ENCODE measurements at regions not wholly inside any gene's neighbourhood (a gene's known extent, or its start where the extent isn't known, plus 50 kb on each side); places are given as distances from the start of the nearest gene placed in this dataset.
A peak's percentile ranks its signal among the peaks of the same experiment; 100 is the strongest.
"Not testable (repeated sequence)": the region's sequence is repeated elsewhere in the genome, so short reads cannot be mapped to it uniquely, and the experiment has no call there.

DNA sequence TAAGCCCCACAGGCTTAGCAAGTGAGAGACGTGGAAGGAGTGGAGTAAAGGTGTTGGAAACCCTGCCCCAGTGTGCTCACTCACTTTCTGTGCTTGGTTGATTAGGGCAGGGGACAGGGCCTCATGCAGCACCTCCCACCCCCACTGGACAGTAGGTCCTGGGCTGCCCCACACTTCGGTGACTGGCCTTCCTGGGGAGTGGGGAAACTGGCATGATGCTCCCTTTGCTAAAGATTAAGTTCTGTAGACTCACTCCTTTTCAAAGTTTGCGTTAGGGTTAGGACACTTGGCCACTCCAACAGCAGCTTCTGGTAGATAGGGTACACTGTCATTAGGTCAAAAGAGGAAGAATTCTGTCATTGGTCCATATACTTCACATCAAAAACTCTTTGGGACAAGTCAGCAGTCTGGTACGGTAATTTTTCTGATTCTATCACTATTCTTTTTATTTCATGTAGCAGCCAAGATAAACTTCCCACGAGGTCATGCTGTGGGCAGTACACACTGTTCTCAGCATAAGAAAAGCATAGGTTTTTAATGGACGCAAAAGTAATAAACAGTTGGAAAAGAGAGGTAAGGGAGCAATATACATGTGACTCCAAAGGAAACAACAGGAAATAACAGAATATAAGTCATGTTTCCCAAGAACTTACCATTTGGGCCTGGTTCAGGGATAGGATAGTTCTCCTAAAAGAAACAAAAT, 106.6 kb upstream of the TERB2 start:
- not testable (repeated sequence) for DNase-seq

DNA sequence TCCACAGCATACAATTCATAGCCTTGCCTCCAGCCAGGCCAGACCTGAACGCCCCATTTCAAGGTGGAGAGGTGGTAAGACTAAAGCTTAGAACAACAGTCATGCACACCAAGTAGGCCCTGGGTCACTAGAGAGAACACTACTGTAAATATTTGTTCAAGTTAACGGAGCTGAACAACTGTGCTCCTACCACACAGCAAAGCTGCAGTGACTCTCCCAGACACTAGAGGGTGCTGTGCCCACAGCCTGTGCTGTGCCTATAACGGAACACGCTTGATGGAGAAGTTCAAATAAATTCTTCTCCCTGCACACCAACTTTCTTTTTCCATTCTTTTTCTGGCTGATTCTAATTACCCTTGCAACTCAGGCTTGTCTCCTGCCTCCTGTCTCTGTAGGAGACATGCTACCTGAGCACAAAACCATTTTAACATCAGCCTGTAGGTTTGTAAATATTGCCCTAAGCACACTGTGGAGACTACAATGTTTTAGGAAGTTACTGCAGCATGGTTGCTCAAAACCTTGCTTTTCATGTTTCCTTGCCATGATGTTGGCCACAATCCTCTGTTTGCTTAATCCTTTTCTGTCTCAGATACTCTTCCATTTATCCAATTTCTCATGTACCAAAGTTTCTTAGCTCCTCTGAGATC, 103.1 kb upstream of the TERB2 start:
- DNase-seq: peak; percentile 65 to 70

DNA sequence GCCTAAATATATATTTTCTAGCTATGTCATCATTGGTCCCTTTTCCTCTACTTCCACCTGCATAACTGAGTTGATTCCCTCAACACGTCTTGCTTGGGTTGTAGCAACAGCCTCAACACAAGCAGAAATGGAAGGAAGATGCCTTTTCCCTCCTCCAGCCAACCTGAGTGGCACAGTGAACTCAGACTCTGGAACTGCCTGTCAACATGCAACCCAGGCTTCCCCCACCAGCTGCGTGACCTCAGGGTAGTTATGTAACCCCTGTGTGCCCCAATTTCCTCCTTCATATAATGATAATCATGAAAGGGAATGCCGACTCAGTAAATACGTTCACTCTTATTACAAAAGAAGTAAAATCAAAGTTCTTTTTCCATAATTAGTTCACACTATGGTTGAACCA, 101.8 kb upstream of the TERB2 start:
- not testable (repeated sequence) for DNase-seq

DNA sequence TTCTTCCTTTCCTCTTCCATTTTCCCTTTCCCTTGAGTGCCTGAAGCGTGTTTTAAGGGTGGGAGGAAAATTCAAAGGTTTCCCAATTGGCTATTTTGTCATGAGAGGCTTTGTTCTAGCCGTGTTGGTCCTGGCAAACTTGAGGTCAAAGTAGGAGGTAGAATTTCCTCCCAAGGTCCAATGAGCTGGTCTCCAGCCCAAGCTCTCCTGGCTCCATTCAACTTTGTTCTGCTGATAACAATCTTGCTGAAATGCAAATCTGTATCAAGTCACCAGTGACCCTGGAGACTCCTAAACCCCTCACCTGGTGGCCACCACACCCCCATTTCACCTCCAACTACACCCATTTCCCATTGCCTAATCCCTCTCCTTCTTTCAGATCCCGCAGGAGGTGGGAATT, 100.2 kb upstream of the TERB2 start:
- DNase-seq: not testable (repeated sequence)

DNA sequence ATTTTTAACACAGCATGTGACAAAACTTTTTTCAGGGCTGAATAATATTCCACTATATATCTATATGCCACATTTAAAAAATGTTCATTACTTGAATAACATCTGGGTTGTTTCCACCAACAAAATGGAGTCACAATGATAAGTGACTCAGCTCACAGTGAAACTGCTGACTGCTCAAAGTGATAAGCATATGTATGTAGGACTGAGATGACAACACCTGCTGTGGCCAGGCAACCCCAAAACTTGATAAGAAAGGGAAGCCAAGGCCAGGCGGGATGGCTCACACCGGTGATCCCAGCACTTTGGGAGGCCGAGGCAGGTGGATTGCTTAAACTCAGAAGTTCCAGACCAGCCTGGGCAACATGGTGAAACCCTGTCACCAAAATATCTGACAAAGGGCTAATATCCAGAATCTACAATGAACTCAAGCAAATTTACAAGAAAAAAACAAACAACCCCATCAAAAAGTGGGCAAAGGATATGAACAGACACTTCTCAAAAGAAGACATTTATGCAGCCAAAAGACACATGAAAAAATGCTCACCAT, 99.2 kb upstream of the TERB2 start:
- not testable (repeated sequence) for DNase-seq

DNA sequence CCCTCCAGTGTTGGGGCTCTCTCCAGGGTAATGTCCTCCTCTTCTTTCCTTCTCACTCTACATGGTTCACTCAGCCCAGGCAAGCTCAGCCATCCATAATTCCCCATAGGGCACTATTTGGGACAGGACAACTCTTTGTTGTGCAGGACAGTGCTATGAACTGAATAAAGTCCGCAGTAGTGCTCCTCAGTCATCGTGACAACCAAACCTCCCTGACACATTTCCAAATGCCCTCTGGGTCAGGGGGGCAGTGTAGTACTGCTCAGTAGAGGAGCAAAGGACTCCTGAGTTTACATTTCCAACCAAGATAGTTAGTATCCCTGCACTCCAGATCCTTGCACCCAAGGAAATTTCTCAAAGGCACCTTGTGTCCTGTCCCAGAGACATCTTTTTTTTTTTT, 97.4 kb upstream of the TERB2 start:
- not testable (repeated sequence) for DNase-seq

DNA sequence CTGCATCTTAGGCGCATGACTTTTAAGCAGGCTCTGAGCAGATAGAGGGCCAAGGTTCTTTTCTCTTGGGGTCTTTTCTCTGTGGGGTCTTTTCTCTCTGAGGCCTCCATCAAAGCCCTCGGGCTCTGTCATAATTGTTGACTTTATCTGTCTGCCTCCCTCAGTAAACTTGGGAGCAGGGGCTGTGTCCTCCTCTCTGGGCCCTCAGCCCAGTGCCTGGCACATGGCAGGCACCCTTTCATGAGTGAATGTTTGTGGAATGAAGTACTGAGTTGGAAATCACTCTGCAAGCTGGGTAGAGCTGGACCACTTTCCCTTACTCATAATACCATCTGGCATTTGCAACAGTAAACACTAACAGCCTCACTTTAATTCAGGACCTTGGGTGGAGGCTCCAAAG, 96.3 kb upstream of the TERB2 start:
- not testable (repeated sequence) for DNase-seq

DNA sequence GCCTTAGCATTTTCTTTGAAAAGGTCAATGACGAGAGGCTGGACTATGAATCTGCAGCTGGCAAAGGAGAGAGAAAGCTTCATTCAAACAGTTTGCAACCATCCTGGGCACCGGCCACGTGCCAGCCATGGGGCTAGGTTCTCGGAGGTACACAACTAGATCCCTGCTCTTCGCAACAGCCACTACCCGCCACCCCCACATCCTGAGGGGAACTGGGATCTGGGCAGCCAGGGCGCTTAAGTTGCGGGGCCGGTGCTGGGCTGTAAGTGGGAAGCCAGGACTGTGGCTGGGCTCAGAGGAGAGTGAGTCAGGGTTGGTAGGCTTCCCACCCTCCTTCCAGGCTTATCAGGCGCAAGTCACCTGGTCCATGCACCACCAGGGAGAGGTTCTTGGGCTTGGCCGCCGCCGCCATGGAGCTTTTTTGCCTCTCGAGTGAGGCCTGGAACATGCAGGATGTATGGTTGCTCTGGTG, 95.0 kb upstream of the TERB2 start:
- DNase-seq: no peak

DNA sequence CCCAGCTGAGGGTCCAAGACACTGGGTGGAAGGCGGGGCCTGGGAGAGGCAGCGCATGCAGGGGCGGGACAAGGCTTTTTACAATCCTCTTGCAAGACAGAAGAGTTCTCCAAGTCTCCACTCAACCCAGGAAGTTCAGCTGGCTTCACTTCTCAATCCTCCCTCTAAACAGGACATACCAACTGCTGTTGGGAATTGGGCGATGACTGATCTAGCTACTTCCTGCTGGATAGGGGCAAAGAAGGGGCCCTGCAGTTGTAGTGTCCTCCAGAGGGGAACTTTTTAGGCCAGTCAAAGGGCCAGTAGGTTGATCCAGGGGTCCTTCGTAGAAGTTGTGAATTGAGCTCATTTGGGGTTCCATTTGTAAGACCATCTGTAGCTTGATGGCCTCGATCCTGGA, 94.6 kb upstream of the TERB2 start:
- DNase-seq: no peak

DNA sequence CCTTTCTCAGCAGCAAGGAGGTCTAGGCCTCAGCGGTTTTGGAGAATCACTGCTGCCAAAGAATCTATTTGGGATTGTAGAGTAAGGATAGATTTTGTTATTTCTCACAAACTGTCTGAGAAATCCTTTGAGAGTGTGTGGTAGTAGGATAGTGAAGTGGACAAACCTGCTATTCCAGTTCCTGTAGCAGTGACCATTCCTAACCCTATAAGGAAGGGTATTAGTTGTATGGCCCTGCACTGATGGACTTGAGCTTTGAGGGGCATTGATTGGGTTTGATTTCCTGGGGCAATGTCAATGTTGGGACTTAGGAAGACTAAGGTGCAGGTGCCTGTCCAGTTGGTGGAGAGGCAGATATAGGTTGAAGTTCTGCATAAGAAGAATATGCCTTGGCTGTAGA, 93.6 kb upstream of the TERB2 start:
- not testable (repeated sequence) for DNase-seq

DNA sequence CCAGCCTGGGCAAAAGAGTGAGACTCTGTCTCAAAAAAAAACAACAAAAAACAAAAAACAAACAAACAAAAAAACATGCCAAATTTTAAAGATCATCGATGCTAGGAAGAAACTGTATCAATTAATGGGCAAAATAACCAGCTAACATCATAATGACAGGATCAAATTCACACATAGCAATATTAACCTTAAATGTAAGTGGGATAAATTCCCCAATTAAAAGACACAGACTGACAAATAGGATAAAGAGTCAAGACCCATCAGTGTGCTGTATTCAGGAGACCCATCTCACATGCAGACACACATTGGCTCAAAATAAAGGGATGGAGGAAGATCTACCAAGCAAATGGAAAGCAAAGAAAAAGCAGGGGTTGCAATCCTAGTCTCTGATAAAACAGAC, 88.4 kb upstream of the TERB2 start:
- DNase-seq: not testable (repeated sequence)

DNA sequence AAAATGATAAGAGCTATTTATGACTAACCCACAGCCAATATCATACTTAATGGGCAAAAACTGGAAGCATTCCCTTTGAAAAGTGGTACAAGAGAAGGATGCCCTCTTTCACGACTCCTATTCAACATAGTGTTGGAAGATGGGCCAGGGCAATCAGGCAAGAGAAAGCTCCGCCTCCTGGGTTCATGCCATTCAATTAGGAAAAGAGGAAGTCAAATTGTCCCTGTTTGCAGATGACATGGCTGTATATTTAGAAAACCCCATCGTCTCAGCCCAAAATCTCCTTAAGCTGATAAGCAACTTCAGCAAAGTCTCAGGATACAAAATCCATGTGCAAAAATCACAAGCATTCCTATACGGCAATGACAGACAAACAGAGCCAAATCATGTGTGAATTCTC, 86.4 kb upstream of the TERB2 start:
- not testable (repeated sequence) for DNase-seq

DNA sequence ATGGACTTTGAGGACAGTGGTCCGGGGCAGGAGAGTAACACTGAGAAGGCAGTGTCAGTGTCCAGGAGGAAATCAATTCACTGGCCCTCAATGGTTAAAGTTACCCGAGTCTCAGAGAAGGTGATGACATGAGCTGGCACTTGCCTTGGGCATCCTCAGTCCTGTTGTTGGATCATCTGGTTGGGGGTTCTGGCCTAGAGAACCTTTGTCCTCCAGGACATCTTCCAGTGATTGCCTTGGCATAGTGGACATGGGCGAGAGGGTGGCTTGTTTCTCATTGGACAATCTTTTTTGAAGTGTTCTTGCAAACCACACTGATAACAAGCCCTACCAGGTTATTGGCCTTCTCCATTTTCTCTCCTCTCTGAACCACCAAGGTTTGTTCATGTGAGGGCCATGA, 83.4 kb upstream of the TERB2 start:
- no peak for DNase-seq

DNA sequence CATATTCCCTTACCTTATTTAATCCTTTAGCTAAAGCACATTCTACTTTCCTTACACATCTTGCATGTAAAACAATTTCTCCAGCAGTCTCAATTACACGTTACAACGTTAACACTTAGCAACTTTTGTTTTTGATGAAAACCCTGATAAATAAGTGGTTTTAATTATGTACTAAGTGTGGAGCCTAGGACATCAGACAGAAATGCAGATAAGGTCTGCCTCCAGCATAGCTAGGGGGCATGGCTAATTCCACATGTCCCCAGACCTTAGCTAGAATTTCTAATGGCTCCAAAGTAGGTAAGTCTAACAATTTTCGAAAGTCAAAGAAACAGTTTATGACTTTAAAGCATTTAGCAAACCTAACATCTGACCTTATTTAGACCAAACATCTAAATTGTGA, 77.4 kb upstream of the TERB2 start:
- no peak for DNase-seq

DNA sequence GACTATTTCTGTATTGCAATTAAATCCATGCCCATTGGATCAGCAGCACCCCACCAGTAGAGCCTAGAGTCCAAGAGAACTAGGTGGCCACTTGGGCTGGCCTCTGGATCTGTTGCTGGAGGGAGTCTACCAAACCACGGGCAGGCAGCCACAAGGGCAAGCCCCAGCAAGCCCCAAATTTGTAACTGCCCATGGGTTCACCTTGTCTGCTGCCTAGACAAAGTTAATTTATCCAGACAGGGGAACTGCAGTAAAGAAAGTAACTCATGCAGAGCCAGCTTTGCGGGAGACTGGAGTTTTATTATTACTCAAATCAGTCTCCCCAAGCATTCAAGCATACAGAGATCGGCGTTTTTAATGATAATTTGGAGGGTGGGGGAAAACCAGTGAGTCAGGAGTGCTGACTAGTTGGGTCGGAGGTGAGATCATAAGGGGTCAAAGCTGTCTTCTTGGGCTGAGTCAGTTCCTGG, 74.0 kb upstream of the TERB2 start:
- no peak for DNase-seq

DNA sequence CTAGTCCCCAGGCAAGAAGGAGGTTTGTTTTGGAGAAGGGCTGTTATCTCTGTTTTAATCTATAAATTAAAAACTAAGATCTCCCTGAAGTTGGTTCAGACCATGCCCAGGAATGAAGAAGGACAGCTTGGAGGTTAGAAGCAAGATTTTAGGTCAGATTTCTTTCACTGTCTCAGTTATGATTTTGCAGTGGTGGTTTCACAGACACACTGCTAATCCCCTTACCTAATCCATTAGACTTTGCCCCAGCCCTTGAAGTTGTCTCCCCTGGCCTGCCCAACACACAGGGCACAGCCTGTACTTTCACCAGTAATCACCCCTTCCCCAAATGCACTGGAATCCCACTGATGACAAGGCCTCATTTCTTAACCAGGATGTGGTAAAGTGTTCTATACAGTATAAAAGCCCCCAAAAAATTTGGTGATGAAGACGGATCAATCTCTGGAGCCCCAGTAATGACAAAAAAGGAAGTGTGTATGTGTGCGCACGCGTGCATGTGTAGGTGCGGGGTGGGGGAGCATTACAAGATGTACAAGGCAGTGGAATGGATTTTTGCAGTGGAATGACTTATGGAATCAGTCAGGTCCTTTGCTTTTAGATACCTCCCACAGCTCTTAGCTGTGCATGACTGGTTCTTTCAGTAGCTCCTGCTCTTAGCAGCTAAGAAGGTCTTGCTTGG, 73.1 kb upstream of the TERB2 start:
- DNase-seq: no peak

DNA sequence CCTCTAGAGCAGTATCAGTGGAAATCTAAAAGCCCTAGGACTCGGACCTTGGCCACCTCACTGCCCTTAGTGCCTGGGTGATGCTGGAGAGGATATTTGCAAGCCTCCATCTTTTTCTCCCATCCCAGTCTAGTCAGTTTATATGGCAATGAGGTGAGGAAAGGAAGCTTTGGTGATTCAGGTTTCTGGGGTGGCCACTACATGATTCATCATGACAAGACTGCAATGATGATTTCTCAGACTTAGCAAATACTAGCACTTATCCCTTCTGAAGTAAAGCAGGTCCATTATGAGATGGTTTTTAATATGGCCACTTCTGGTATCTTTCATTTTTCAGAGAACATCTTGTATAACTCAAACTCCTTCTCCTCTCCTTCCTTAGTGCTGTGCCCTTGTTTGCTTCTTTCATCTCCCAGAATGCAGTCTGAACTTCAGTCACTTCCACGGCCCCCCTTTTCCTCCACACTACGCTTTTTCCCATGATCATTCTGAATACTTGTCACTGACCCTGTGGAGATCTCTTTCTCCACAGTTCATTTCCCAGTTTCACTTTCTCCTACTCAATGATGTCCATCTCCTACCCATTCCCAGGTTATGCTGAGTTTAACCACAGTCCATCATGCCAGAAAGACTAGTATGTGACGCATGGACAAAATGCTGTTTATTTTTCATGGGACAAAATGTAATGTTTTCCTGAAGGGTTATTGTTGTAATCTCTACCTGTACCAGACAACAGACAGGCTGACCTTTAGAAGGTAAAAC, 57.4 kb upstream of the TERB2 start:
- not testable (repeated sequence) for DNase-seq

DNA sequence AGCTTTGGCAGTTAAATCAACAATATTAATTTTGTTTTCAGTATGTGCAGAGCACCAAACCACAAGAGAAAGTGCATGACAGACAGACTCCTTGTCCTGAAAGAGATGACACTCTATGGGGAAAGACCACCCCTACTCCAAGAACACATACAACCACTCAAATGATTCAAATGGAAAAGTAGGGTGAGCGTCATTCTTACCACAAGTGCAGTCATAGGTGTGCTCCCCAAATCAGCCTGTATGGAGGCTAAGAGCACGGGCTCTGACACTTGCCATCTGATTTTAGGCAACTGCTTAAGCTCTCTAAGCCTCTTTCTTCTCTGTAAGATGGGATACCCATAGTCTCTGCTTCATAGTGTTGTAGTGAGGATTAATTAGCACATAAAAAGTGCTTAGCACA, 56.7 kb upstream of the TERB2 start:
- DNase-seq: not testable (repeated sequence)

DNA sequence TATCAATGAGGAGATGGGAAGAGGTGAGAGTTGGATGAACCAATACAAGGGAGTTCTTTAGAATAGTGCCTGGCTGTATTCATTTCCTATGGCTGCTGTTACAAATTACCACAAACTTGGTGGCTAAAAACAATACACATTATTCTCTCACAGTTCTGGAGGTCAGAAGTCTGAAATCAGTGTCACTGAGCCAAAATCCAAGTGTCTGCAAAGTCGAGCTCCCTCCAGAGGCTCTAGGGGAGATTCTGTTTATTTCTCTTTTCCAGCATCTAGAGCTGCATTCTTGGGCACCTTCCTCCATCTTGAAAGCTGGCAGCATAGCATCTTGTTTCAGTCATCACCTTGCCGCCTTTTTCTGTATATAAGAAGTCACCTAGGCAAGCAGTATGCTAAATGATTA, 55.7 kb upstream of the TERB2 start:
- not testable (repeated sequence) for DNase-seq

DNA sequence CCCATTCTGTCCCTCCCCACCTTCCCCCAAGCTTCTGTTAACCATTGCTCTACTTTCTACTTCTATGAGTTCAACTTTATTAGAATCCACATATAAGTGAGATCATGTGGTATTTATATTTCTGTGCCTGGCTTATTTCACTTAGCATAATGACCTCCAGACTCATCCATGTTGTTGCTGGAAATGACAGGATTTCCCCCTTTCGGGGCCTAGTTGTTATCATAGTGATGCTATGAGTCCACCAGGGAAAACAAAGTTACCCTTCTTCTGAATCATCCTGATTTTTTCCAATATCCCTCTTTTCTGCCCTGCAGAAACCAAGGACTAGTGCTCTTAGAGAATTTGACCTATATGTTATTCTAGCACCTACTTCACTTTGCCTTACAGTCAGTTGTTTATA, 53.2 kb upstream of the TERB2 start:
- not testable (repeated sequence) for DNase-seq

DNA sequence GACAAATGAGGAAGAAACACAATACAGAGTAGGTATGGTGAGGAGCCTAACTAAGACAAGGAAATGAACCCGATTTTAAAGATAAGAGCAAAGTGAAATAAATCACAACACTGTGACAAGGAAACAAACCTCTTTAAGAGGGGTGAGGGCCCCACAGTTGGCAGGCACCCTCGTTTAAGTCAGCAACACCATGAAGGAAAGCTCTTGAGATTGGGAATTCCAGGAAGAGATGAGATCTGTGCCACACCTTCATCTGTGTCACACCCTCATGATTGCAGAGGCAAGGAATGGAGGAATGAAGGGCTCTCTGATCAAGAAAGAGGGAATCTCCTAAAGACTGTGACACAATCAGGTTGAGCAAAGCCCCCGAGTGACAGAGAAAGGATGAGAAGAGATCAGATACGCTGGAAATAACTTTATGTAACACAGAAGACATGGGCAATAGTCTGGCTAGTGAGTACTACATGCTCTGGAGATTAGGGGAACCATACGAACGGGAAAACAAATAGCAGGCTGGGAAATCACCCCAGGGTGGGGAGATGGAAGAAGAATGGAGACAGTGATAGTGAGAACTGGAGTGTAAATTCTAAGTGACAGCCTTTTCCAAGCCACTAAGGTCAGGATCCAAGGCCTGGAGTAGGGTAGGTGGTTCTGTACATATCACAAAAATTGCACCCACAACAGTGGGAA, 51.7 kb upstream of the TERB2 start:
- not testable (repeated sequence) for DNase-seq

Data from CD4-positive, alpha-beta T cell treated with Interleukin-1 beta for 1 hour (primary cell).